A549 (cell line): ENCODE measurements at regions not wholly inside any gene's neighbourhood (a gene's known extent, or its start where the extent isn't known, plus 50 kb on each side); places are given as distances from the start of the nearest gene placed in this dataset.

Source experiments
- ATAC-seq, 2 experiments: fragments of 200-7000 bp in 1 of 2; fragments of >200 bp in 1 of 2; cut with Nextera tagmentation in 1 of 2; cut with Tn5 transposase in 1 of 2; 3 replicates each; pipeline versions ENCODE4 v1.8.0 to v1.9.1; 2018 to 2020; ENCODE audit warnings: mild to moderate bottlenecking in 1 of 2, moderate library complexity in 1 of 2
- CTCF ChIA-PET: fragments of 300-600 bp; sonication (Branson Sonifier 250); formaldehyde crosslinking; extraction: SDS; loops from one replicate; lab custom pipeline; 2021; ENCODE audit warnings: antibody characterized with exemption, inconsistent platforms; lab: Yijun Ruan, JAX
- POLR2A ChIA-PET: fragments of 350-600 bp; formaldehyde crosslinking; extraction: SDS; loops from one replicate; lab custom pipeline; 2021; ENCODE audit warnings: antibody characterized with exemption, inconsistent platforms; lab: Yijun Ruan, JAX
- DNase-seq, 2 experiments: peaks; one replicate each; pipeline versions ENCODE4 v3.0.0 to v3.0.0-alpha.2; 2011 to 2016; ENCODE audit warnings: low read depth in 1 of 2, low spot score in 1 of 2
- FAIRE-seq: peaks from 2 replicates; lab custom pipeline; 2011; peaks lifted over from hg19 to GRCh38; lab: Jason Lieb, UNC
- H3K27ac ChIP-seq, 2 experiments: fragments of >200 bp; sonication (Bioruptor Twin); formaldehyde crosslinking; 3 replicates each; pipeline ENCODE4 v1.5.1; 2016 to 2017
- H3K4me1 ChIP-seq: fragments of >200 bp; sonication (Bioruptor Twin); formaldehyde crosslinking; 3 replicates; pipeline ENCODE4 v1.6.1; 2016
- H3K4me2 ChIP-seq: fragments of >200 bp; sonication (Bioruptor Twin); formaldehyde crosslinking; 3 replicates; pipeline ENCODE4 v1.6.1; 2016
- H3K4me3 ChIP-seq: fragments of >200 bp; sonication (Bioruptor Twin); formaldehyde crosslinking; 3 replicates; pipeline ENCODE4 v1.5.1; 2016
- H3K9me3 ChIP-seq: fragments of >200 bp; sonication (Bioruptor Twin); formaldehyde crosslinking; 3 replicates; pipeline ENCODE4 v1.6.1; 2016
- CBX2 ChIP-seq: fragments of 200-600 bp; sonication (generic); IDR thresholded peaks from 2 replicates; pipeline ENCODE4 v1.6.1; 2016; ENCODE audit warnings: low read depth, mild to moderate bottlenecking, borderline replicate concordance
- CBX8 ChIP-seq: fragments of 200-600 bp; sonication (generic); IDR thresholded peaks from 2 replicates; pipeline ENCODE4 v1.6.1; 2016
- CHD4 ChIP-seq: fragments of 200-600 bp; sonication (generic); IDR thresholded peaks from 2 replicates; pipeline ENCODE4 v1.6.1; 2016; ENCODE audit warnings: antibody characterized with exemption, mild to moderate bottlenecking, borderline replicate concordance
- EHMT2 ChIP-seq: fragments of 200-600 bp; sonication (generic); IDR thresholded peaks from 2 replicates; pipeline ENCODE4 v1.6.1; 2016; ENCODE audit warnings: antibody characterized with exemption, low read depth, mild to moderate bottlenecking, moderate library complexity
- FOSL2 ChIP-seq, 2 experiments: fragments of 450-650 bp in 1 of 2; fragments of >200 bp in 1 of 2; sonication (Bioruptor Twin) in 1 of 2; formaldehyde crosslinking; IDR thresholded peaks; 2 replicates each; pipeline versions ENCODE4 v1.5.0 to v1.6.1; 2016 to 2020; ENCODE audit warnings: mild to moderate bottlenecking in 1 of 2, moderate library complexity in 1 of 2
- HEYL ChIP-seq: fragments of 250-450 bp; sonication (Bioruptor Pico); IDR thresholded peaks from 2 replicates; pipeline ENCODE4 v1.8.0; 2021; ENCODE audit warnings: mild to moderate bottlenecking, moderate library complexity
- HOXB13 ChIP-seq: fragments of 250-450 bp; sonication (Bioruptor Pico); IDR thresholded peaks from 2 replicates; pipeline ENCODE4 v1.5.0; 2020; ENCODE audit warnings: low read depth, mild to moderate bottlenecking, moderate library complexity
- HOXB5 ChIP-seq: fragments of 250-450 bp; sonication (Bioruptor Pico); IDR thresholded peaks from 2 replicates; pipeline ENCODE4 v1.5.0; 2020; ENCODE audit warnings: mild to moderate bottlenecking, moderate library complexity
- JUN ChIP-seq, 2 experiments: fragments of >200 bp; sonication (Bioruptor Twin); formaldehyde crosslinking; IDR thresholded peaks; 2 replicates in 1 of 2; 3 replicates in 1 of 2; pipeline ENCODE4 v1.6.1; 2016 to 2017
- KDM1A ChIP-seq: fragments of 200-600 bp; sonication (generic); IDR thresholded peaks from 2 replicates; pipeline ENCODE4 v1.6.1; 2016; ENCODE audit warnings: low read depth, mild to moderate bottlenecking
- KDM5A ChIP-seq: fragments of 200-600 bp; sonication (generic); IDR thresholded peaks from 2 replicates; pipeline ENCODE4 v1.6.1; 2016; ENCODE audit warnings: antibody characterized with exemption, mild to moderate bottlenecking
- MAFK ChIP-seq: fragments of 450-650 bp; IDR thresholded peaks from 2 replicates; pipeline ENCODE4 v1.6.1; 2014; ENCODE audit not compliant: partially characterized antibody
- MAZ ChIP-seq: fragments of 150-350 bp; IDR thresholded peaks from 2 replicates; pipeline ENCODE4 v1.6.1; 2014; ENCODE audit warnings: antibody characterized with exemption, low read depth, low read length, borderline replicate concordance
- MYC ChIP-seq: IDR thresholded peaks from 2 replicates; pipeline ENCODE4 v1.6.1; 2012; ENCODE audit warnings: mild to moderate bottlenecking, inconsistent platforms, low read length, improper control_type of control experiment, borderline replicate concordance
- NPAS2 ChIP-seq: fragments of 250-450 bp; sonication (Bioruptor Pico); IDR thresholded peaks from 2 replicates; pipeline ENCODE4 v1.8.0; 2022; ENCODE audit warnings: mild to moderate bottlenecking, moderate library complexity, borderline replicate concordance
- NR3C1 ChIP-seq: fragments of >200 bp; sonication (Bioruptor Twin); formaldehyde crosslinking; IDR thresholded peaks from 3 replicates; pipeline ENCODE4 v1.6.1; 2017
- POLR2A ChIP-seq: IDR thresholded peaks from 2 replicates; pipeline ENCODE4 v1.6.1; 2012; ENCODE audit warnings: mild to moderate bottlenecking, low read length
- POLR2AphosphoS2 ChIP-seq: conservative IDR thresholded peaks from 2 replicates; pipeline ENCODE4 v1.6.1; 2012; ENCODE audit warnings: low read length, improper control_type of control experiment, inconsistent platforms
- RAD21 ChIP-seq, 2 experiments: fragments of >200 bp in 1 of 2; sonication (Bioruptor Twin) in 1 of 2; formaldehyde crosslinking in 1 of 2; IDR thresholded peaks in 1 of 2; conservative IDR thresholded peaks in 1 of 2; 2 replicates in 1 of 2; 3 replicates in 1 of 2; pipeline ENCODE4 v1.6.1; 2012 to 2018; ENCODE audit warnings: inconsistent platforms in 1 of 2
- RARB ChIP-seq: fragments of 250-450 bp; sonication (Bioruptor Pico); IDR thresholded peaks from 2 replicates; pipeline ENCODE4 v1.8.0; 2021; ENCODE audit warnings: mild to moderate bottlenecking, moderate library complexity
- RCOR1 ChIP-seq: fragments of 150-350 bp; IDR thresholded peaks from 2 replicates; pipeline ENCODE4 v1.6.1; 2014; ENCODE audit warnings: antibody characterized with exemption, low read length, low read depth
- RNF2 ChIP-seq: fragments of 200-600 bp; sonication (generic); IDR thresholded peaks from 2 replicates; pipeline ENCODE4 v1.6.1; 2016; ENCODE audit warnings: low read depth, mild to moderate bottlenecking, antibody characterized with exemption, moderate library complexity, borderline replicate concordance
- SMC3 ChIP-seq: fragments of >200 bp; sonication (Bioruptor Twin); formaldehyde crosslinking; IDR thresholded peaks from 3 replicates; pipeline ENCODE4 v1.6.1; 2018; ENCODE audit warnings: inconsistent platforms
- SREBF2 ChIP-seq: fragments of 450-650 bp; IDR thresholded peaks from 2 replicates; pipeline ENCODE4 v1.6.1; 2014; ENCODE audit warnings: mild to moderate bottlenecking, moderate library complexity
- TP53 ChIP-seq: fragments of 250-450 bp; sonication (Bioruptor Pico); IDR thresholded peaks from 2 replicates; pipeline ENCODE4 v1.5.0; 2021; ENCODE audit warnings: mild to moderate bottlenecking, moderate library complexity
- ZC3H11A ChIP-seq: fragments of 450-650 bp; IDR thresholded peaks from 2 replicates; pipeline ENCODE4 v1.6.1; 2014; ENCODE audit warnings: antibody characterized with exemption, mild to moderate bottlenecking
- ZFP36 ChIP-seq: fragments of 450-650 bp; IDR thresholded peaks from 2 replicates; pipeline ENCODE4 v1.6.1; 2014; ENCODE audit warnings: borderline replicate concordance; ENCODE audit not compliant: partially characterized antibody
- ZSCAN20 ChIP-seq: fragments of 250-450 bp; sonication (Bioruptor Pico); IDR thresholded peaks from 2 replicates; pipeline ENCODE4 v1.8.0; 2022; ENCODE audit warnings: mild to moderate bottlenecking, moderate library complexity
- WGBS: methylation state at CpG from one replicate; pipeline ENCODE4 v1.1.6; 2017; ENCODE audit errors: missing lambda C conversion rate; 5-methylcytosine and 5-hydroxymethylcytosine counted together
- TF ChIP-seq, protein P1 (sequence below): fragments of >200 bp; sonication (Bioruptor Twin); formaldehyde crosslinking; IDR thresholded peaks from 3 replicates; pipeline ENCODE4 v1.5.1; 2016
- TF ChIP-seq, protein P2 (sequence below): fragments of >200 bp; sonication (Bioruptor Twin); formaldehyde crosslinking; IDR thresholded peaks from 2 replicates; pipeline ENCODE4 v1.6.1; 2016
- TF ChIP-seq, protein P3 (sequence below): fragments of 450-650 bp; IDR thresholded peaks from 2 replicates; pipeline ENCODE4 v1.6.1; 2014; ENCODE audit warnings: antibody characterized with exemption
- TF ChIP-seq, protein P4 (sequence below): IDR thresholded peaks from 2 replicates; pipeline ENCODE4 v1.6.1; 2012

DNA sequence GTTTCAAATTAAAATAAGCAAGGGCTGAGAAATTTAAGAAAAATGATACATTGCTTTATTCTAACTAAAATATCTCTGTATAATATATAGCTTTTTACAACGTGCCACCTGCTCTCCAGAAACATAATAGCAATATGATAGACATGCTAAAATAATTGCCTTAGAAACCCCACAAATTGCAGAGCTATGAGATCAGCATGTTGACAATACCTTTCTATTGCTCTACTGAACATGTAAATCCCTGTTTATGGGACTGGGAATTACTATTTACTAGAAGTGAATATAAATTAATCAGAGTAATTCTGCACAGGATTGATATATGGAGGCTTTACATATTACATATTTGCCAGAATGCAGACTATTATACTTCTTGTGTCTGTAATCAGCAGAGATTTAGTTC, 1831.1 kb upstream of the IGFBP7 start:
- ATAC-seq = no peak
- no peak for FAIRE-seq
- H3K9me3 ChIP-seq = 0 out of 3 replicates have a peak, but pooled peaks cover 2% of the 10 kb centered on the region

DNA sequence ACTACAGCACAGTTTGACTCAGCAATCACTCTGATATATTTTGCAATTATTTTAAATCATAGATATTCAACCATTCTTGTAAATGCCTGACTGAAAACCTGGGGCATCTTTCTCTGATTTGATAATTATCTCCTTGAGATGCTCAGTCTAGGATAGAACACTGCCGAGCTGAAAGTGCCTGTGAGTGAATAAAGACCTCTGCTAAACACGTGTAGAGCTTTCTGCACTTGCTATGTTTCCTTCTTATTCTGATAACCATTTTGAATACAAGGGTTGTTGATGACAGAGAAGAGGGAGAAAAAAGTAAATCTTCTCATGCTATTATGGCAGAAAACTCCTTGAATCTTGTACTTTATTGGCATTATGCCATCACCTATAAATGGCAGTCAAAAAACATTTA, 1843.4 kb upstream of the IGFBP7 start:
- FAIRE-seq = no peak
- Histone ChIP-seq H3K27ac (no peak overlapping the region), H3K4me3 (no peak overlapping the region), H3K4me1 (no peaks in the 10 kb centered on the region), H3K9me3 (no peaks in the 10 kb centered on the region), H3K4me2 (no peak overlapping the region)
- no peak for DNase-seq
- ChIA-PET POLR2A (no interaction called here), CTCF (no interaction called here)
- no peak for ATAC-seq
- TF ChIP-seq SMC3 (no peak), TP53 (CRISPR knock-in tag) (no peak), HEYL (CRISPR knock-in tag) (no peak), ZSCAN20 (CRISPR knock-in tag) (no peak), POLR2A (no peak), ZFP36 (no peak), JUN (IDR thresholded peaks at IDR 0.05) (no peak), RNF2 (no peak), CBX2 (no peak), MAZ (no peak), POLR2AphosphoS2 (no peak), HOXB13 (CRISPR knock-in tag) (no peak), NPAS2 (CRISPR knock-in tag) (no peak), FOSL2 (IDR thresholded peaks at IDR 0.05) (no peak), FOSL2 (CRISPR knock-in tag; IDR thresholded peaks at IDR 0.05) (no peak), KDM5A (no peak), EHMT2 (no peak)
- TF ChIP-seq, protein P1, sequence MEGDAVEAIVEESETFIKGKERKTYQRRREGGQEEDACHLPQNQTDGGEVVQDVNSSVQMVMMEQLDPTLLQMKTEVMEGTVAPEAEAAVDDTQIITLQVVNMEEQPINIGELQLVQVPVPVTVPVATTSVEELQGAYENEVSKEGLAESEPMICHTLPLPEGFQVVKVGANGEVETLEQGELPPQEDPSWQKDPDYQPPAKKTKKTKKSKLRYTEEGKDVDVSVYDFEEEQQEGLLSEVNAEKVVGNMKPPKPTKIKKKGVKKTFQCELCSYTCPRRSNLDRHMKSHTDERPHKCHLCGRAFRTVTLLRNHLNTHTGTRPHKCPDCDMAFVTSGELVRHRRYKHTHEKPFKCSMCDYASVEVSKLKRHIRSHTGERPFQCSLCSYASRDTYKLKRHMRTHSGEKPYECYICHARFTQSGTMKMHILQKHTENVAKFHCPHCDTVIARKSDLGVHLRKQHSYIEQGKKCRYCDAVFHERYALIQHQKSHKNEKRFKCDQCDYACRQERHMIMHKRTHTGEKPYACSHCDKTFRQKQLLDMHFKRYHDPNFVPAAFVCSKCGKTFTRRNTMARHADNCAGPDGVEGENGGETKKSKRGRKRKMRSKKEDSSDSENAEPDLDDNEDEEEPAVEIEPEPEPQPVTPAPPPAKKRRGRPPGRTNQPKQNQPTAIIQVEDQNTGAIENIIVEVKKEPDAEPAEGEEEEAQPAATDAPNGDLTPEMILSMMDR = no peak
- 35% methylated on average over 2 of the region's 2 CpGs for WGBS

More for the DNA sequence above, 1831.1 kb upstream of the IGFBP7 start:
- no peaks in the 10 kb centered on the region for H3K4me1 ChIP-seq
- H3K27ac ChIP-seq = no peak overlapping the region
- CTCF ChIA-PET = no interaction called here
- TF ChIP-seq KDM1A (no peak), MAZ (no peak), HOXB5 (no peak), NR3C1 (no peak), CBX8 (no peak), CHD4 (no peak), SREBF2 (no peak), MAFK (no peak), ZC3H11A (no peak), RNF2 (no peak), MYC (no peak), JUN (IDR thresholded peaks at IDR 0.05) (no peak), RAD21 (conservative IDR thresholded peaks at IDR 0.05 in 1 of 2, IDR thresholded peaks at IDR 0.05 in 1 of 2) (no peak), TP53 (CRISPR knock-in tag) (no peak), RCOR1 (no peak), RARB (CRISPR knock-in tag) (no peak), POLR2AphosphoS2 (no peak)
- TF ChIP-seq, protein P2, sequence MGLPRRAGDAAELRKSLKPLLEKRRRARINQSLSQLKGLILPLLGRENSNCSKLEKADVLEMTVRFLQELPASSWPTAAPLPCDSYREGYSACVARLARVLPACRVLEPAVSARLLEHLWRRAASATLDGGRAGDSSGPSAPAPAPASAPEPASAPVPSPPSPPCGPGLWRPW = no peak
- TF ChIP-seq, protein P3, sequence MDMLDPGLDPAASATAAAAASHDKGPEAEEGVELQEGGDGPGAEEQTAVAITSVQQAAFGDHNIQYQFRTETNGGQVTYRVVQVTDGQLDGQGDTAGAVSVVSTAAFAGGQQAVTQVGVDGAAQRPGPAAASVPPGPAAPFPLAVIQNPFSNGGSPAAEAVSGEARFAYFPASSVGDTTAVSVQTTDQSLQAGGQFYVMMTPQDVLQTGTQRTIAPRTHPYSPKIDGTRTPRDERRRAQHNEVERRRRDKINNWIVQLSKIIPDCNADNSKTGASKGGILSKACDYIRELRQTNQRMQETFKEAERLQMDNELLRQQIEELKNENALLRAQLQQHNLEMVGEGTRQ = no peak
- TF ChIP-seq, protein P4, sequence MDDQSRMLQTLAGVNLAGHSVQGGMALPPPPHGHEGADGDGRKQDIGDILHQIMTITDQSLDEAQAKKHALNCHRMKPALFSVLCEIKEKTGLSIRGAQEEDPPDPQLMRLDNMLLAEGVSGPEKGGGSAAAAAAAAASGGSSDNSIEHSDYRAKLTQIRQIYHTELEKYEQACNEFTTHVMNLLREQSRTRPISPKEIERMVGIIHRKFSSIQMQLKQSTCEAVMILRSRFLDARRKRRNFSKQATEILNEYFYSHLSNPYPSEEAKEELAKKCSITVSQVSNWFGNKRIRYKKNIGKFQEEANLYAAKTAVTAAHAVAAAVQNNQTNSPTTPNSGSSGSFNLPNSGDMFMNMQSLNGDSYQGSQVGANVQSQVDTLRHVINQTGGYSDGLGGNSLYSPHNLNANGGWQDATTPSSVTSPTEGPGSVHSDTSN = no peak
- DNase-seq = no peak
- no peak overlapping the region for H3K4me3 ChIP-seq
- POLR2A ChIA-PET = no interaction called here
- H3K4me2 ChIP-seq = no peak overlapping the region
- WGBS = 30% methylated on average over 1 of the region's 1 CpG
